Stimulated activated CD8-positive, alpha-beta memory T cell treated with anti-CD3 and anti-CD28 coated beads, Interleukin-7, amount 100 ng/mL, for 1 hour (primary cell): ENCODE measurements at regions not wholly inside any gene's neighbourhood (a gene's known extent, or its start where the extent isn't known, plus 50 kb on each side); places are given as distances from the start of the nearest gene placed in this dataset.
A peak's percentile ranks its signal among the peaks of the same experiment; 100 is the strongest.
"Not testable (repeated sequence)": the region's sequence is repeated elsewhere in the genome, so short reads cannot be mapped to it uniquely, and the experiment has no call there.

Source experiments
- DNase-seq, 2 donors: peaks; one replicate each; pipeline ENCODE4 v3.0.0-alpha.2; 2020; ENCODE audit warnings: low read depth in 2 of 2

- no peak for DNase-seq
Measured at GRCh38 chr9:94033383-94033782, 50.9 kb upstream of the PTPDC1 start.

- DNase-seq, result no peak
Measured at GRCh38 chr9:94031946-94032345, 52.3 kb upstream of the PTPDC1 start.

- no peak for DNase-seq
Measured at GRCh38 chr9:94031380-94031779, 52.9 kb upstream of the PTPDC1 start.

GRCh38 chr9:94030318-94031179, 53.7 kb upstream of the PTPDC1 start:
- peak; percentile 56 to 57 for DNase-seq

GRCh38 chr9:94029932-94030317, 54.3 kb upstream of the PTPDC1 start:
- no peak for DNase-seq

- DNase-seq, result no peak
Measured at GRCh38 chr9:94026816-94027215, 57.4 kb upstream of the PTPDC1 start.

GRCh38 chr9:94022476-94022875, 61.8 kb upstream of the PTPDC1 start:
- not testable (repeated sequence) for DNase-seq

GRCh38 chr9:94020836-94021235, 63.4 kb upstream of the PTPDC1 start:
- DNase-seq, result not testable (repeated sequence)

- DNase-seq, result no peak
Measured at GRCh38 chr9:94018628-94019027, 63.5 kb upstream of the BARX1 start.

GRCh38 chr9:94017939-94018531, 62.9 kb upstream of the BARX1 start:
- no peak for DNase-seq

GRCh38 chr9:94016744-94017143, 61.6 kb upstream of the BARX1 start:
- no peak for DNase-seq

- no peak for DNase-seq
Measured at GRCh38 chr9:94014920-94015319, 59.8 kb upstream of the BARX1 start.

GRCh38 chr9:94014066-94014654, 59.0 kb upstream of the BARX1 start:
- no peak for DNase-seq

GRCh38 chr9:94010980-94011533, 55.9 kb upstream of the BARX1 start:
- DNase-seq, result no peak

GRCh38 chr9:94005272-94005901, 50.2 kb upstream of the BARX1 start:
- DNase-seq, result no peak
